Testis (tissue), 2 donors: ENCODE measurements at regions not wholly inside any gene's neighbourhood (a gene's known extent, or its start where the extent isn't known, plus 50 kb on each side); places are given as distances from the start of the nearest gene placed in this dataset.

Source experiments
- CTCF ChIP-seq, 3 experiments: fragments of 450-650 bp in 2 of 3; fragments of 200-600 bp in 1 of 3; sonication (generic) in 1 of 3; IDR thresholded peaks; one replicate each; pipeline ENCODE4 v1.5.1; 2016 to 2019; ENCODE audit warnings: antibody characterized with exemption in 3 of 3, mild to moderate bottlenecking in 2 of 3, moderate library complexity in 1 of 3
- POLR2A ChIP-seq: fragments of 450-650 bp; IDR thresholded peaks from one replicate; pipeline ENCODE4 v1.6.1; 2017; ENCODE audit warnings: antibody characterized with exemption, mild to moderate bottlenecking, moderate library complexity

GRCh38 chr22:22410121-22410520, 98.4 kb downstream of the ZNF280B start:
- TF ChIP-seq CTCF (IDR thresholded peaks at IDR 0.05) (no peak), POLR2A (no peak)
